Heart left ventricle (tissue), 16 donors: ENCODE measurements at regions not wholly inside any gene's neighbourhood (a gene's known extent, or its start where the extent isn't known, plus 50 kb on each side); places are given as distances from the start of the nearest gene placed in this dataset.

Experiments used
- ATAC-seq, 4 donors: fragments of 200-7000 bp; cut with Tn5 transposase; one replicate each; pipeline ENCODE4 v1.9.1; 2020 to 2022; ENCODE audit warnings: moderate library complexity in 4 of 4, mild to moderate bottlenecking in 3 of 4, moderate number of reproducible peaks in 1 of 4
- DNase-seq, 5 donors: peaks; one replicate each; pipeline ENCODE4 v3.0.0-alpha.2; 2020
- H3K27ac ChIP-seq, 12 donors: fragments of 200-600 bp; sonication (generic) in 4 of 12; one replicate each; pipeline versions ENCODE4 v1.5.0 to v1.8.0; 2016 to 2022; ENCODE audit warnings: mild to moderate bottlenecking in 2 of 12
- H3K27me3 ChIP-seq, 9 donors: fragments of 200-600 bp; sonication (generic) in 2 of 9; one replicate each; pipeline versions ENCODE4 v1.5.1 to v1.8.0; 2016 to 2022; ENCODE audit warnings: mild to moderate bottlenecking in 3 of 9
- H3K36me3 ChIP-seq, 9 donors: fragments of 200-600 bp; sonication (generic) in 2 of 9; one replicate each; pipeline versions ENCODE4 v1.5.0 to v1.8.0; 2018 to 2022; ENCODE audit warnings: mild to moderate bottlenecking in 2 of 9
- H3K4me1 ChIP-seq, 12 donors: fragments of 200-600 bp; sonication (generic) in 4 of 12; one replicate each; pipeline versions ENCODE4 v1.5.0 to v1.8.0; 2016 to 2022; ENCODE audit warnings: mild to moderate bottlenecking in 3 of 12
- H3K4me3 ChIP-seq, 12 donors: fragments of 200-600 bp; sonication (generic) in 4 of 12; one replicate each; pipeline versions ENCODE4 v1.5.0 to v1.8.0; 2017 to 2022; ENCODE audit warnings: mild to moderate bottlenecking in 9 of 12, moderate library complexity in 4 of 12
- H3K9me3 ChIP-seq, 12 donors: fragments of 200-600 bp; sonication (generic) in 4 of 12; one replicate each; pipeline versions ENCODE4 v1.5.0 to v1.8.0; 2016 to 2022; ENCODE audit warnings: mild to moderate bottlenecking in 1 of 12
- CTCF ChIP-seq, 12 donors: fragments of 200-600 bp; sonication (generic) in 4 of 12; IDR thresholded peaks; one replicate each; pipeline versions ENCODE4 v1.5.0 to v1.8.0; 2018 to 2022; ENCODE audit warnings: antibody characterized with exemption in 12 of 12, mild to moderate bottlenecking in 5 of 12
- POLR2A ChIP-seq, 2 donors: fragments of 450-650 bp; IDR thresholded peaks; one replicate each; pipeline ENCODE4 v1.6.1; 2017; ENCODE audit warnings: antibody characterized with exemption in 2 of 2, mild to moderate bottlenecking in 2 of 2, moderate library complexity in 2 of 2
- WGBS, 4 donors: extraction: QIAGEN DNeasy Blood & Tissue Kit in 2 of 4; methylation state at CpG; one replicate each; pipeline versions ENCODE4 v1.1.5 to v1.1.7; 2013 to 2018; 5-methylcytosine and 5-hydroxymethylcytosine counted together
- intact Hi-C, 10 donors: fragments of 100-400 bp; cut with DNase I; formaldehyde crosslinking; loops; one replicate each; pipeline versions ENCODE4 v1.11.1 to v1.14.2; 2022
- donor health status: ischemic (EF 13 %, LVEDD 7.1; RV severe dilation, severe dysfunction).
- donor health status: healthy with polysubstance abuse.
- donor health status: DM: no; HTN: yes; CAD: no.
- donor health status: DM: no; HTN: no; CAD: no.
- donor health status: ischemic (EF 25% LVEDD 6.9; RV normal size, moderate dysfunction).
- donor health status: ischemic (EF 25% LVEDD 5.7; RV mildly dilated, moderate dysfunction).
- donor health status: healthy.
- donor health status: DM: yes; HTN: yes; CAD: no.
- donor health status: ischemic (EF 35%, LVEDD 5.7; RV mildly dilated, moderate dysfunction).
- donor health status: nonischemic (EF 11% LVEDD 7.7; RV severe dilation, severe dysfunction).
- donor health status: DM: yes; HTN: yes; CAD: no.
- donor health status: PGD.
- donor health status: ischemic (EF 29% LVEDD 5.4; RV normal size, mild dysfunction).
- donor health status: nonischemic (EF 23%, LVEDD 6.1; RV moderate dilation, normal function).

- Histone ChIP-seq H3K27ac (no peak overlapping the region), H3K9me3 (peaks cover 0 to 4% (median 0%) of the 10 kb centered on the region in 12 donors), H3K27me3 (no peaks in the 10 kb centered on the region), H3K4me1 (peaks cover 0 to 13% (median 0%) of the 10 kb centered on the region in 12 donors), H3K36me3 (no peaks in the 10 kb centered on the region), H3K4me3 (no peak overlapping the region)
- TF ChIP-seq POLR2A (IDR thresholded peaks at IDR 0.05) (no peak), CTCF (IDR thresholded peaks at IDR 0.05) (no peak)
- DNase-seq (peak in 3 of 5 donors; percentile 29 to 54 (median 46)), ATAC-seq (peak; percentile 94 to 99 (median 98))
- intact Hi-C loops: no loop called here
Measured at GRCh38 chr2:53381271-53381670, 386.3 kb upstream of the CHAC2 start.

- TF ChIP-seq POLR2A (IDR thresholded peaks at IDR 0.05) (no peak), CTCF (IDR thresholded peaks at IDR 0.05) (no peak)
- Histone ChIP-seq H3K27me3 (no peaks in the 10 kb centered on the region), H3K36me3 (no peaks in the 10 kb centered on the region), H3K4me1 (peaks cover 0 to 13% (median 0%) of the 10 kb centered on the region in 12 donors), H3K9me3 (peaks cover 0 to 8% (median 0%) of the 10 kb centered on the region in 12 donors), H3K27ac (no peak overlapping the region), H3K4me3 (no peak overlapping the region)
- ATAC-seq (no peak), DNase-seq (no peak)
- intact Hi-C loops: no loop called here
Measured at GRCh38 chr2:53379547-53379946, 388.1 kb upstream of the CHAC2 start.

- Histone ChIP-seq H3K27me3 (no peaks in the 10 kb centered on the region), H3K4me1 (peaks cover 0 to 13% (median 0%) of the 10 kb centered on the region in 12 donors), H3K9me3 (peaks cover 0 to 8% (median 0%) of the 10 kb centered on the region in 12 donors), H3K4me3 (no peak overlapping the region), H3K27ac (no peak overlapping the region), H3K36me3 (no peaks in the 10 kb centered on the region)
- 71 to 86% (median 77%) methylated on average over 1 of the region's 1 CpG for WGBS, 4 donors
- no peak for TF ChIP-seq CTCF (IDR thresholded peaks at IDR 0.05)
- TF ChIP-seq POLR2A (IDR thresholded peaks at IDR 0.05): no peak
- ATAC-seq: no peak
- no peak for DNase-seq
- intact Hi-C loops: no loop called here
Measured at GRCh38 chr2:53378791-53379190, 388.8 kb upstream of the CHAC2 start.

DNA sequence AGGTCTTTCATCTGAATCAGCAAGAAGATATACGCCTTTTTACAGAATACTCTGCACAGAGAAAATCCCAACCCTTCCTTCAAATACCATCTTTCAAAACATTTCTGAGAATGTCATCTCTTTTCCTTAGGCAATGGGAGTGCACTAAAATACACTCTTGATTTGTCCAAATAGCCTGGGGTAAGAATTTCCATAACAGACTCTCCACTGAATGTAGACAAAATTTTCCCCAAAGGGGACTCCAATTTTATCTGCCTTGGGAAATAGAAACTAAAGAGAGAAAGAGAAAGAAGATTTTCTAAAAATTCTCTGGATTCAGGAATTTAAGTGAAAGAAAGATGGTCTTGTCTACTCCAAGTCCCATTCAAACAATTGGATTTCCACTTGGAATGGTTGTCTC, 394.5 kb upstream of the CHAC2 start:
- WGBS, 4 donors: 89 to 98% (median 95%) methylated on average over 1 of the region's 1 CpG
- DNase-seq (no peak), ATAC-seq (no peak)
- H3K27ac ChIP-seq: no peak overlapping the region
- H3K4me1 ChIP-seq: no peaks in the 10 kb centered on the region
- no peak for TF ChIP-seq POLR2A (IDR thresholded peaks at IDR 0.05)
- TF ChIP-seq CTCF (IDR thresholded peaks at IDR 0.05): no peak
- no peaks in the 10 kb centered on the region for H3K36me3 ChIP-seq
- peaks cover 0 to 8% (median 0%) of the 10 kb centered on the region in 12 donors for H3K9me3 ChIP-seq
- intact Hi-C loops: no loop called here
- H3K27me3 ChIP-seq: no peaks in the 10 kb centered on the region
- no peak overlapping the region for H3K4me3 ChIP-seq
